ENCODE measurements at regions not wholly inside any gene's neighbourhood (a gene's known extent, or its start where the extent isn't known, plus 50 kb on each side); places are given as distances from the start of the nearest gene placed in this dataset.
"Not testable (repeated sequence)": the region's sequence is repeated elsewhere in the genome, so short reads cannot be mapped to it uniquely, and the experiment has no call there.

GRCh38 chr2:91519359-91519758, 2827.9 kb downstream of the RPIA start:
- not testable (repeated sequence) for TF ChIP-seq CTCF (conservative IDR thresholded peaks at IDR 0.05; ENCODE audit: low read depth in 2 of 2); POLR2AphosphoS5 (IDR thresholded peaks at IDR 0.05; ENCODE audit: low read depth); EZH2 (IDR thresholded peaks at IDR 0.05; ENCODE audit: low read depth, unreplicated experiment); REST (IDR thresholded peaks at IDR 0.05; ENCODE audit: unreplicated experiment); NANOG (IDR thresholded peaks at IDR 0.05; ENCODE audit: borderline replicate concordance)

Measured in GM23338 (cell line).